SK-N-SH (cell line): ENCODE measurements at regions not wholly inside any gene's neighbourhood (a gene's known extent, or its start where the extent isn't known, plus 50 kb on each side); places are given as distances from the start of the nearest gene placed in this dataset.

Experiments
- CTCF ChIA-PET: fragments of 300-600, 350-600 bp; formaldehyde crosslinking; extraction: SDS; loops from one replicate; lab custom pipeline; 2021; lab: Yijun Ruan, JAX
- POLR2A ChIA-PET: fragments of 350-600 bp; sonication (Branson Sonifier 250); formaldehyde crosslinking; extraction: SDS; loops from one replicate; lab custom pipeline; 2020; ENCODE audit warnings: antibody characterized with exemption, inconsistent platforms; lab: Yijun Ruan, JAX
- DNase-seq: peaks from one replicate; pipeline ENCODE4 v3.0.0; 2012
- H2AFZ ChIP-seq: fragments of 200-600 bp; sonication (generic); 2 replicates; pipeline ENCODE4 v1.8.1; 2016; ENCODE audit warnings: antibody characterized with exemption, mild to moderate bottlenecking, low read depth
- H3F3A ChIP-seq: fragments of 200-600 bp; sonication (generic); replicated peaks from 2 replicates; pipeline ENCODE3; 2016; ENCODE audit warnings: antibody characterized with exemption, mild to moderate bottlenecking; ENCODE audit not compliant: insufficient read depth
- H3K27ac ChIP-seq, 2 experiments: fragments of 200-500 bp in 1 of 2; fragments of 200-600 bp in 1 of 2; sonication (Bioruptor generic) in 1 of 2; sonication (generic), shearing (Covaris generic) in 1 of 2; 2 replicates each; pipeline versions ENCODE4 v1.5.1 to v1.6.1; 2014 to 2016; ENCODE audit warnings: low read depth in 2 of 2, inconsistent platforms in 1 of 2, low read length in 1 of 2, mild to moderate bottlenecking in 1 of 2, mixed read lengths in 1 of 2
- H3K27me3 ChIP-seq: fragments of 200-600 bp; sonication (generic), shearing (Covaris generic); 2 replicates; pipeline ENCODE4 v1.6.1; 2016; ENCODE audit warnings: mixed run types; ENCODE audit not compliant: insufficient read depth
- H3K36me3 ChIP-seq, 2 experiments: fragments of 200-500 bp in 1 of 2; fragments of 200-600 bp in 1 of 2; sonication (Bioruptor generic) in 1 of 2; sonication (generic) in 1 of 2; replicated peaks in 1 of 2; 2 replicates each; pipeline versions ENCODE3 to v1.5.1; 2014 to 2016; ENCODE audit warnings: low read length in 1 of 2, mild to moderate bottlenecking in 1 of 2; ENCODE audit not compliant: insufficient read depth in 2 of 2, control insufficient read depth in 1 of 2
- H3K4me1 ChIP-seq, 2 experiments: fragments of 200-500 bp in 1 of 2; fragments of 200-600 bp in 1 of 2; sonication (Bioruptor generic) in 1 of 2; sonication (generic), shearing (Covaris generic) in 1 of 2; 2 replicates each; pipeline versions ENCODE4 v1.5.1 to v1.6.1; 2014 to 2016; ENCODE audit warnings: low read depth in 1 of 2, low read length in 1 of 2, mixed run types in 1 of 2; ENCODE audit not compliant: insufficient read depth in 2 of 2, control insufficient read depth in 1 of 2
- H3K4me2 ChIP-seq: fragments of 200-600 bp; sonication (generic), shearing (Covaris generic); 2 replicates; pipeline ENCODE4 v1.6.1; 2017; ENCODE audit warnings: mixed run types
- H3K4me3 ChIP-seq, 2 experiments: fragments of 200-500 bp in 1 of 2; fragments of 200-600 bp in 1 of 2; sonication (Bioruptor generic) in 1 of 2; sonication (generic), shearing (Covaris generic) in 1 of 2; 2 replicates each; pipeline versions ENCODE4 v1.5.1 to v1.8.1; 2014 to 2016; ENCODE audit warnings: low read depth in 2 of 2, inconsistent platforms in 1 of 2, low read length in 1 of 2, mild to moderate bottlenecking in 1 of 2, mixed read lengths in 1 of 2, moderate library complexity in 1 of 2
- H3K79me2 ChIP-seq: fragments of 200-600 bp; sonication (generic); 2 replicates; pipeline ENCODE4 v1.8.1; 2017; ENCODE audit warnings: mild to moderate bottlenecking; ENCODE audit not compliant: insufficient read depth
- H3K9ac ChIP-seq: fragments of 200-600 bp; sonication (generic); 2 replicates; pipeline ENCODE4 v1.6.1; 2017; ENCODE audit warnings: mixed run types
- H3K9me2 ChIP-seq: fragments of 200-600 bp; sonication (generic); 2 replicates; pipeline ENCODE4 v1.6.1; 2017; ENCODE audit warnings: mixed run types
- H3K9me3 ChIP-seq: fragments of 200-600 bp; sonication (generic); 2 replicates; pipeline ENCODE4 v1.6.1; 2017; ENCODE audit warnings: mixed run types, mild to moderate bottlenecking, moderate library complexity
- H4K20me1 ChIP-seq: fragments of 200-600 bp; sonication (generic); 2 replicates; pipeline ENCODE4 v1.6.1; 2017; ENCODE audit warnings: mild to moderate bottlenecking, mixed run types; ENCODE audit not compliant: insufficient read depth
- CHD2 ChIP-seq: fragments of 150-350 bp; IDR thresholded peaks from 2 replicates; pipeline ENCODE4 v1.6.1; 2018; ENCODE audit warnings: low read length; ENCODE audit not compliant: partially characterized antibody
- EP300 ChIP-seq, 2 experiments: IDR thresholded peaks; 2 replicates each; pipeline versions ENCODE4 v1.4.0 to v1.6.1; 2012; ENCODE audit warnings: borderline replicate concordance in 1 of 2, low read depth in 1 of 2, low read length in 1 of 2
- FOSL2 ChIP-seq: IDR thresholded peaks from 2 replicates; pipeline ENCODE4 v1.4.0; 2012; ENCODE audit warnings: low read depth, mild to moderate bottlenecking, moderate library complexity, borderline replicate concordance
- FOXM1 ChIP-seq: IDR thresholded peaks from 2 replicates; pipeline ENCODE4 v1.4.0; 2012; ENCODE audit warnings: low read depth, mild to moderate bottlenecking
- IRF3 ChIP-seq: fragments of 150-350 bp; IDR thresholded peaks from 2 replicates; pipeline ENCODE4 v1.6.1; 2016; ENCODE audit warnings: mild to moderate bottlenecking, low read depth, low read length
- MAX ChIP-seq: IDR thresholded peaks from 2 replicates; pipeline ENCODE4 v1.4.0; 2012; ENCODE audit warnings: low read depth
- MEF2A ChIP-seq: IDR thresholded peaks from 2 replicates; pipeline ENCODE4 v1.4.0; 2012; ENCODE audit warnings: low read depth, borderline replicate concordance
- NFIC ChIP-seq: IDR thresholded peaks from 2 replicates; pipeline ENCODE4 v1.4.0; 2012; ENCODE audit warnings: borderline replicate concordance
- RXRA ChIP-seq: IDR thresholded peaks from 2 replicates; pipeline ENCODE4 v1.4.0; 2012; ENCODE audit warnings: low read depth, mild to moderate bottlenecking, borderline replicate concordance
- TEAD4 ChIP-seq: IDR thresholded peaks from 2 replicates; pipeline ENCODE4 v1.4.0; 2012; ENCODE audit warnings: mild to moderate bottlenecking, borderline replicate concordance; ENCODE audit not compliant: insufficient read depth
- USF1 ChIP-seq: IDR thresholded peaks from 2 replicates; pipeline ENCODE4 v1.4.0; 2012; ENCODE audit warnings: low read depth, borderline replicate concordance
- USF2 ChIP-seq: fragments of 150-350 bp; IDR thresholded peaks from 2 replicates; pipeline ENCODE4 v1.6.1; 2017; ENCODE audit warnings: antibody characterized with exemption, low read length, low read depth, borderline replicate concordance
- WGBS: methylation state at CpG from one replicate; pipeline ENCODE4 v1.1.6; 2017; ENCODE audit warnings: low lambda C conversion rate; 5-methylcytosine and 5-hydroxymethylcytosine counted together

- no peaks in the 10 kb centered on the region for H3K9me3 ChIP-seq
- POLR2A ChIA-PET, result no interaction called here
- no peak overlapping the region for H3K4me3 ChIP-seq
- 0 out of 2 replicates have a peak, but pooled peaks have one; percentile 33 for TF ChIP-seq TEAD4
- peak; percentile 22; the same call in 1 of the 2 replicates for TF ChIP-seq RXRA
- TF ChIP-seq IRF3, result no peak
- TF ChIP-seq USF1, result no peak
- 0 out of 2 replicates have a peak, but pooled peaks have one; percentile 14 for TF ChIP-seq FOSL2
- peak; percentile 46 for TF ChIP-seq MEF2A
- TF ChIP-seq EP300 (IDR thresholded peaks at IDR 0.05; ENCODE audit: borderline replicate concordance in 1 of 2, low read depth in 1 of 2, low read length in 1 of 2), result peak in 1 of 2 experiments; percentile 7; a peak in 1 of 4 replicates
- TF ChIP-seq, all 33 proteins: peak for 5
- peak overlapping the region; percentile 57 for H3K4me2 ChIP-seq
- no peaks in the 10 kb centered on the region for H3K36me3 ChIP-seq
- 50% methylated on average over 4 of the region's 4 CpGs for WGBS
- CTCF ChIA-PET, result interaction anchor here (1.0 kb wide), 1 partner anchor 22 kb away, joined by 3 read pairs; no protein-coding TSS in a partner anchor
- no peaks in the 10 kb centered on the region for H3K79me2 ChIP-seq
- no peaks in the 10 kb centered on the region for H3K9me2 ChIP-seq
- peaks cover 0 to 67% of the 10 kb centered on the region in 2 experiments; a peak in 2 of 4 replicates for H3K4me1 ChIP-seq
- H3K9ac ChIP-seq, result peak overlapping the region; percentile 43; the same call in 1 of the 2 replicates
- H4K20me1 ChIP-seq, result no peaks in the 10 kb centered on the region
- peaks cover 39% of the 10 kb centered on the region for H3F3A ChIP-seq
- H3K27ac ChIP-seq, result peak overlapping the region in 1 of 2 experiments; percentile 71; a peak in 3 of 4 replicates
- DNase-seq, result no peak
- H3K27me3 ChIP-seq, result no peaks in the 10 kb centered on the region
- H2AFZ ChIP-seq, result peak overlapping the region; percentile 57
These were observed 99.0 kb upstream of the DAB2 start for GRCh38 chr5:39523821-39524220.

GRCh38 chr5:39521940-39522590 is 97.3 kb upstream of the DAB2 start:
- Histone ChIP-seq H3K27me3 (no peaks in the 10 kb centered on the region), H3K9ac (no peak overlapping the region), H3K27ac (no peak overlapping the region), H3F3A (peaks cover 52% of the 10 kb centered on the region), H3K9me3 (no peaks in the 10 kb centered on the region), H3K36me3 (no peaks in the 10 kb centered on the region), H3K79me2 (no peaks in the 10 kb centered on the region), H3K4me1 (peaks cover 0 to 74% of the 10 kb centered on the region in 2 experiments; a peak in 3 of 4 replicates), H3K4me3 (no peak overlapping the region), H3K4me2 (no peak overlapping the region), H2AFZ (no peak overlapping the region), H3K9me2 (no peaks in the 10 kb centered on the region), H4K20me1 (no peaks in the 10 kb centered on the region)
- 42% methylated on average over 4 of the region's 4 CpGs for WGBS
- no peak for DNase-seq
- POLR2A ChIA-PET, result no interaction called here
- TF ChIP-seq CHD2 (no peak), MAX (no peak), NFIC (no peak), USF2 (no peak), TEAD4 (no peak), FOXM1 (no peak), MEF2A (no peak)
- CTCF ChIA-PET, result no interaction called here
